ENCODE measurements at regions not wholly inside any gene's neighbourhood (a gene's known extent, or its start where the extent isn't known, plus 50 kb on each side); places are given as distances from the start of the nearest gene placed in this dataset.

GRCh38 chr1:96331596-96331995 lies 390.0 kb upstream of the PTBP2 start:
- H3K9me3 ChIP-seq: no peaks in the 10 kb centered on the region
- 86 to 87% methylated on average over 3 of the region's 3 CpGs for WGBS, 2 donors
- no peaks in the 10 kb centered on the region for H3K27me3 ChIP-seq
- intact Hi-C loops (cut with DNase I): no loop called here
- DNase-seq: no peak
- H3K4me3 ChIP-seq (replicated peaks in 1 of 3): no peak overlapping the region
- no peak for TF ChIP-seq POLR2A (IDR thresholded peaks at IDR 0.05)
- no peak for TF ChIP-seq CTCF (IDR thresholded peaks at IDR 0.05)
- H3K36me3 ChIP-seq: no peaks in the 10 kb centered on the region
- no peak overlapping the region for H3K27ac ChIP-seq
- no peaks in the 10 kb centered on the region for H3K4me1 ChIP-seq

DNA sequence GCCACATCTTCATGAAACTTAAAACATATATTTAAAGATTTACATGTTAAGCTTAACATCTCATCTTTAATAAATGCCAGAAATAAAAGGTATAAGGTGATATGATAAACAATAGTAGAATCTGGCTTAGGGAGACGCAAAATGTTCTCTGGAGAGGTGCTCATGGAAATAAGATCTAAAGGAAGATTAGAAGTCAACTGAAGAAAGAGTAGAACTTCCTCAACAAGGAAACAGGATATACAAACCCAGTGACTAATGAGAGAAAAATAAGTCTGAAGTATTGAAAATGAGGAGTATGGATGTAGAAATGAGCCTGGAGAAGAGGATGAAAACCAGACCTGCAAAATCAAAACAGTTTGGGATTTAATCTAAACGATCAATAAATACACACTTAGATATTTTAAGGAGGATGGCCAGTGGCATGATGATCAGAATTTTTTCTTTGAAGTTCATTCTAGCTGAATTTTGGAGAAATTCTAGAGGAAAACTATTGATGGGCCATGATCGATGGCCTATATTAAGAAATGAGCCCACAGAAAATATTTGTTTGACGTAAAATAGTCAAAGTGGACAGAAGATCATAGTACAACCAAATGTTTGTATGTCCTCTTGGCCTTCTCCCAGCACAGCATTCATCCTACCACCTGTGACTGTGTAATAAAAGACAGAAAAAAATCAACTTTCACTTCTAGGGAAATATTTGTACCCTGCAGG lies 387.9 kb upstream of the PTBP2 start:
- TF ChIP-seq POLR2A (IDR thresholded peaks at IDR 0.05) (no peak), CTCF (IDR thresholded peaks at IDR 0.05) (no peak)
- Histone ChIP-seq H3K27me3 (no peaks in the 10 kb centered on the region), H3K9me3 (no peaks in the 10 kb centered on the region), H3K36me3 (no peaks in the 10 kb centered on the region), H3K4me3 (replicated peaks in 1 of 3) (no peak overlapping the region), H3K27ac (no peak overlapping the region), H3K4me1 (no peaks in the 10 kb centered on the region)
- DNase-seq: no peak
- WGBS, 2 donors: 78 to 89% methylated on average over 4 of the region's 4 CpGs
- intact Hi-C loops (cut with DNase I): no loop called here

DNA sequence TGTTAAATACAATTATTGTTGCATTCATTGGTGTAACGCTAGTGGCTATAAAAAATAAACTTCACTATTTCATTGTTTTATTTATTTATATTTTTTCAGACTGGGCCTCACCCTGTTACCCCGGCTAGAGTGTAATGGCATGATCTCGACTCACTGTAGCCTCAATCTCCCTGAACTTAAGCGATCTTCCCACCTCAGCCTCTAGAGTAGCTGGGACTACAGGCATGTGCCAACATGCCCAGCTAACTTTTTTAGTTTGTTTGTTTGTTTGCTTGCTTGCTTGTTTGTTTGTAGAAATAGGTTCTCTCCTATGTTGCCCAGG lies 387.4 kb upstream of the PTBP2 start:
- no peak overlapping the region for H3K4me3 ChIP-seq (replicated peaks in 1 of 3)
- H3K9me3 ChIP-seq: no peaks in the 10 kb centered on the region
- no peaks in the 10 kb centered on the region for H3K27me3 ChIP-seq
- no peak overlapping the region for H3K27ac ChIP-seq
- intact Hi-C loops (cut with DNase I): no loop called here
- H3K36me3 ChIP-seq: no peaks in the 10 kb centered on the region
- H3K4me1 ChIP-seq: no peaks in the 10 kb centered on the region
- 94 to 95% methylated on average over 4 of the region's 4 CpGs for WGBS, 2 donors
- no peak for TF ChIP-seq CTCF (IDR thresholded peaks at IDR 0.05)
- TF ChIP-seq POLR2A (IDR thresholded peaks at IDR 0.05): no peak
- no peak for DNase-seq

GRCh38 chr1:96338622-96339021 lies 383.0 kb upstream of the PTBP2 start:
- DNase-seq: no peak
- no peaks in the 10 kb centered on the region for H3K27me3 ChIP-seq
- TF ChIP-seq CTCF (IDR thresholded peaks at IDR 0.05) (no peak), POLR2A (IDR thresholded peaks at IDR 0.05) (no peak)
- no peaks in the 10 kb centered on the region for H3K4me1 ChIP-seq
- 82 to 90% methylated on average over 2 of the region's 2 CpGs for WGBS, 2 donors
- no peak overlapping the region for H3K4me3 ChIP-seq (replicated peaks in 1 of 3)
- H3K36me3 ChIP-seq: no peaks in the 10 kb centered on the region
- intact Hi-C loops (cut with DNase I): no loop called here
- no peak overlapping the region for H3K27ac ChIP-seq
- H3K9me3 ChIP-seq: no peaks in the 10 kb centered on the region

GRCh38 chr1:96340686-96341085 lies 380.9 kb upstream of the PTBP2 start:
- Histone ChIP-seq H3K4me1 (no peaks in the 10 kb centered on the region), H3K4me3 (replicated peaks in 1 of 3) (no peak overlapping the region), H3K36me3 (no peaks in the 10 kb centered on the region), H3K9me3 (no peaks in the 10 kb centered on the region), H3K27ac (no peak overlapping the region), H3K27me3 (no peaks in the 10 kb centered on the region)
- DNase-seq: no peak
- intact Hi-C loops (cut with DNase I): no loop called here
- TF ChIP-seq POLR2A (IDR thresholded peaks at IDR 0.05) (no peak), CTCF (IDR thresholded peaks at IDR 0.05) (no peak)

All from thyroid gland (tissue), 4 donors.